ENCODE measurements at regions not wholly inside any gene's neighbourhood (a gene's known extent, or its start where the extent isn't known, plus 50 kb on each side); places are given as distances from the start of the nearest gene placed in this dataset.

DNA sequence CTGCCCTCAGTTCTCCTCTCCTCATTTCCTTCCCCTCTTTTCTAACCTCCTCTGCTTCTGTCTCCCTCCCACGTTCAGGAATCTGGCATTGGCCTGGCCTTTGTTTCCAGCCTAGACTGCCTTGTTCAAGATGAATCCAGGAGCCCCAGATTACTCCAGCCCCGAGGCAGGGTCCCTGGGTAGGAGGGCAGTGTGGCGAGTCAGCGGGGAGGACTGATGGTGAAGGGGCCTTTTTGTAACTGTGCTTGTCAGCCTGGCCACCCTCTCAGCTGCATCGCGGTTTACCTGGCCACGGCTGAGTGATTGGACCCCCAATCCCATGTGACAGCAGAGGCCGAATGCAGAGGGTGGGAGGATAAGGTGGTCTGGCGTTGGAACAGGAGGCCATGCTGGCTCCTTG, 96.1 kb upstream of the SHH start:
- DNase-seq (ENCODE audit: low read depth in 1 of 2, low spot score in 1 of 2), result no peak
- TF ChIP-seq, protein P1, sequence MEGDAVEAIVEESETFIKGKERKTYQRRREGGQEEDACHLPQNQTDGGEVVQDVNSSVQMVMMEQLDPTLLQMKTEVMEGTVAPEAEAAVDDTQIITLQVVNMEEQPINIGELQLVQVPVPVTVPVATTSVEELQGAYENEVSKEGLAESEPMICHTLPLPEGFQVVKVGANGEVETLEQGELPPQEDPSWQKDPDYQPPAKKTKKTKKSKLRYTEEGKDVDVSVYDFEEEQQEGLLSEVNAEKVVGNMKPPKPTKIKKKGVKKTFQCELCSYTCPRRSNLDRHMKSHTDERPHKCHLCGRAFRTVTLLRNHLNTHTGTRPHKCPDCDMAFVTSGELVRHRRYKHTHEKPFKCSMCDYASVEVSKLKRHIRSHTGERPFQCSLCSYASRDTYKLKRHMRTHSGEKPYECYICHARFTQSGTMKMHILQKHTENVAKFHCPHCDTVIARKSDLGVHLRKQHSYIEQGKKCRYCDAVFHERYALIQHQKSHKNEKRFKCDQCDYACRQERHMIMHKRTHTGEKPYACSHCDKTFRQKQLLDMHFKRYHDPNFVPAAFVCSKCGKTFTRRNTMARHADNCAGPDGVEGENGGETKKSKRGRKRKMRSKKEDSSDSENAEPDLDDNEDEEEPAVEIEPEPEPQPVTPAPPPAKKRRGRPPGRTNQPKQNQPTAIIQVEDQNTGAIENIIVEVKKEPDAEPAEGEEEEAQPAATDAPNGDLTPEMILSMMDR (IDR thresholded peaks at IDR 0.05; ENCODE audit: insufficient read depth, low read length), result no peak
- TF ChIP-seq POLR2AphosphoS5 (IDR thresholded peaks at IDR 0.05; ENCODE audit: low read depth) (no peak), GABPA (IDR thresholded peaks at IDR 0.05; ENCODE audit: low read depth) (no peak), SPI1 (IDR thresholded peaks at IDR 0.05; ENCODE audit: borderline replicate concordance, low read depth) (no peak)
- TF ChIP-seq, protein P2, sequence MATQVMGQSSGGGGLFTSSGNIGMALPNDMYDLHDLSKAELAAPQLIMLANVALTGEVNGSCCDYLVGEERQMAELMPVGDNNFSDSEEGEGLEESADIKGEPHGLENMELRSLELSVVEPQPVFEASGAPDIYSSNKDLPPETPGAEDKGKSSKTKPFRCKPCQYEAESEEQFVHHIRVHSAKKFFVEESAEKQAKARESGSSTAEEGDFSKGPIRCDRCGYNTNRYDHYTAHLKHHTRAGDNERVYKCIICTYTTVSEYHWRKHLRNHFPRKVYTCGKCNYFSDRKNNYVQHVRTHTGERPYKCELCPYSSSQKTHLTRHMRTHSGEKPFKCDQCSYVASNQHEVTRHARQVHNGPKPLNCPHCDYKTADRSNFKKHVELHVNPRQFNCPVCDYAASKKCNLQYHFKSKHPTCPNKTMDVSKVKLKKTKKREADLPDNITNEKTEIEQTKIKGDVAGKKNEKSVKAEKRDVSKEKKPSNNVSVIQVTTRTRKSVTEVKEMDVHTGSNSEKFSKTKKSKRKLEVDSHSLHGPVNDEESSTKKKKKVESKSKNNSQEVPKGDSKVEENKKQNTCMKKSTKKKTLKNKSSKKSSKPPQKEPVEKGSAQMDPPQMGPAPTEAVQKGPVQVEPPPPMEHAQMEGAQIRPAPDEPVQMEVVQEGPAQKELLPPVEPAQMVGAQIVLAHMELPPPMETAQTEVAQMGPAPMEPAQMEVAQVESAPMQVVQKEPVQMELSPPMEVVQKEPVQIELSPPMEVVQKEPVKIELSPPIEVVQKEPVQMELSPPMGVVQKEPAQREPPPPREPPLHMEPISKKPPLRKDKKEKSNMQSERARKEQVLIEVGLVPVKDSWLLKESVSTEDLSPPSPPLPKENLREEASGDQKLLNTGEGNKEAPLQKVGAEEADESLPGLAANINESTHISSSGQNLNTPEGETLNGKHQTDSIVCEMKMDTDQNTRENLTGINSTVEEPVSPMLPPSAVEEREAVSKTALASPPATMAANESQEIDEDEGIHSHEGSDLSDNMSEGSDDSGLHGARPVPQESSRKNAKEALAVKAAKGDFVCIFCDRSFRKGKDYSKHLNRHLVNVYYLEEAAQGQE (IDR thresholded peaks at IDR 0.05; ENCODE audit: insufficient replicate concordance, low read depth), result no peak
- Histone ChIP-seq H3K27ac (replicated peaks) (no peak overlapping the region), H3K4me3 (replicated peaks; ENCODE audit: insufficient read depth, low read length) (no peak overlapping the region), H3K27me3 (ENCODE audit: insufficient read depth, poor library complexity, severe bottlenecking) (no peaks in the 10 kb centered on the region)

DNA sequence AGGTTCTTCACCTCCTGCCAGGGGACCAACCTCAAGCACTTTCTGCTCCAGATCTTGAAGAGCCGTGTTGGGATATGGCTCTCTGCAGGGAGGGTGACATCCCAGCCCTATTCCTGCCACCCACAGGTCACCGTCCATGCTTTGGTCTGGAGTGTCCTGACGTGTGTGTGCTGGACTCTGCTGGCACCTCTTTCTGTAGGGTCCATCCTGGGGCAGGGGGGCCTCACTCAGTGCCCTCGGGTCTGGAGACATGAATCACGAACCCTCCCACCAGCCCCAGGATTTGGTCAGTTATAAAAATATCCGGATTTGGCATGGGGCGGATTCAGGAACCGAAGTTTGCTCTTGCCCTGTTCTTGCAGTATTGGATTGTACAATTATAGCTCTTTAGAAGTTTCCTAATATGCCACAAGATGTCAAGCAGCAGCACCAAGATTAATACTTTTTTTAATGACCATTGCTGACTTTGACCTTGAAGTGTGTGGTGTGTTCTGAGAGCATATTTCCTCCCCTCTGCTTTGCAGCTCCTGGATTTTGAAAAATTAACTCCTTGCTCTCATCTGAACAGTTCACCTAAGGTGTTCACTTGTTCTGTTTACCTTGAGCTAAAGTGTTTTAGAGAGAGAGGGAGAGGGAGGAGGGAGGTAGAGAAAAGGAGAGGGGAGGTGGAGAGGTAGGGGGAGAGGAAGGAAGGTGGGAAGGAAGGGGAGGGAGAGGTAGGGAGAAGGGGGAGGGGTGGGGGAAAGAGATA, 95.4 kb upstream of the SHH start:
- no peaks in the 10 kb centered on the region for H3K27me3 ChIP-seq (ENCODE audit: insufficient read depth, poor library complexity, severe bottlenecking)
- DNase-seq (ENCODE audit: low read depth in 1 of 2, low spot score in 1 of 2), result no peak
- TF ChIP-seq SPI1 (IDR thresholded peaks at IDR 0.05; ENCODE audit: borderline replicate concordance, low read depth) (no peak), POLR2AphosphoS5 (IDR thresholded peaks at IDR 0.05; ENCODE audit: low read depth) (no peak), GABPA (IDR thresholded peaks at IDR 0.05; ENCODE audit: low read depth) (no peak)
- TF ChIP-seq, protein P2 (IDR thresholded peaks at IDR 0.05; ENCODE audit: insufficient replicate concordance, low read depth), result no peak
- TF ChIP-seq, protein P1 (IDR thresholded peaks at IDR 0.05; ENCODE audit: insufficient read depth, low read length), result no peak
- H3K27ac ChIP-seq (replicated peaks), result no peak overlapping the region
- H3K4me3 ChIP-seq (replicated peaks; ENCODE audit: insufficient read depth, low read length), result no peak overlapping the region

DNA sequence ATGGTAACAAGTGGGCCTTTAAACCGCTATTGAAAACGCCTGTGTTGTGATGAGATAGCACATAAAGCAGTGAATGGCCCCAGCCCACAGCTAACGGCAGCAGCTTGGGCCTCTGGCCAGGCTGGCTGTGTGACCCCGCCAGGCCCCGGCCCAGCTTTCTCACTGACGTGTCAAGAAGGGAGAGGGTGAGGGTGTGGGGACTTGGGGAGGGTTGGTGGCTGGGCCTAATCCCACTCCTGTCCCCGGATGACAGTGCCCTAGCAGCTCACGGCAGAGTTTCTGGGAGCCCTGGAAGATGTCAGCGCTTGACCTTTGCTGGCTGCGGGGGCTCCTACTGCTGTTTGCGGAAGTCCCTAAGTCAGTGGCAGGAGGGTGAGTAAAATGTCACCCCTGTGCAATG, 88.9 kb upstream of the SHH start:
- DNase-seq (ENCODE audit: low read depth in 1 of 2, low spot score in 1 of 2), result no peak
- Histone ChIP-seq H3K4me3 (replicated peaks; ENCODE audit: insufficient read depth, low read length) (no peak overlapping the region), H3K27ac (replicated peaks) (no peak overlapping the region), H3K27me3 (ENCODE audit: insufficient read depth, poor library complexity, severe bottlenecking) (no peaks in the 10 kb centered on the region)
- TF ChIP-seq GABPA (IDR thresholded peaks at IDR 0.05; ENCODE audit: low read depth), result no peak
- TF ChIP-seq, protein P1 (IDR thresholded peaks at IDR 0.05; ENCODE audit: insufficient read depth, low read length), result no peak
- TF ChIP-seq POLR2AphosphoS5 (IDR thresholded peaks at IDR 0.05; ENCODE audit: low read depth), result no peak
- no peak for TF ChIP-seq SPI1 (IDR thresholded peaks at IDR 0.05; ENCODE audit: borderline replicate concordance, low read depth)
- TF ChIP-seq, protein P2 (IDR thresholded peaks at IDR 0.05; ENCODE audit: insufficient replicate concordance, low read depth), result no peak
